Gastrocnemius medialis (tissue), 4 donors: ENCODE measurements at regions not wholly inside any gene's neighbourhood (a gene's known extent, or its start where the extent isn't known, plus 50 kb on each side); places are given as distances from the start of the nearest gene placed in this dataset.

ENCODE experiments used
- ATAC-seq, 2 donors: fragments of 150-250 bp; one replicate each; pipeline ENCODE4 v1.9.1; 2016
- DNase-seq, 2 donors: peaks; one replicate each; pipeline ENCODE4 v3.0.0-alpha.2; 2019
- H3K27ac ChIP-seq, 4 donors: fragments of 200-600 bp; sonication (generic); 1 replicate in 1 of 4; 2 replicates in 3 of 4; pipeline ENCODE4 v1.5.1; 2016 to 2018; ENCODE audit warnings: mild to moderate bottlenecking in 2 of 4, moderate library complexity in 1 of 4
- H3K27me3 ChIP-seq, 3 donors: fragments of 200-600 bp; sonication (generic) in 2 of 3; 1 replicate in 1 of 3; 2 replicates in 2 of 3; pipeline versions ENCODE4 v1.5.1 to v1.6.0; 2016 to 2019; ENCODE audit warnings: mild to moderate bottlenecking in 1 of 3, moderate library complexity in 1 of 3
- H3K36me3 ChIP-seq, 2 donors: fragments of 200-600 bp; sonication (generic) in 1 of 2; one replicate each; pipeline ENCODE4 v1.5.1; 2017 to 2018
- H3K4me1 ChIP-seq, 2 donors: fragments of 200-600 bp; sonication (generic) in 1 of 2; one replicate each; pipeline ENCODE4 v1.5.1; 2016 to 2017; ENCODE audit warnings: mild to moderate bottlenecking in 2 of 2
- H3K4me3 ChIP-seq, 4 donors: fragments of 200-600 bp; sonication (generic) in 3 of 4; 1 replicate in 1 of 4; 2 replicates in 3 of 4; pipeline ENCODE4 v1.5.1; 2016 to 2019; ENCODE audit warnings: mild to moderate bottlenecking in 2 of 4
- H3K9me3 ChIP-seq, 3 donors: fragments of 200-600 bp; sonication (generic) in 2 of 3; 1 replicate in 1 of 3; 2 replicates in 2 of 3; pipeline ENCODE4 v1.5.1; 2016 to 2019
- POLR2A ChIP-seq, 2 donors: fragments of 450-650 bp; IDR thresholded peaks; one replicate each; pipeline ENCODE4 v1.6.1; 2017; ENCODE audit warnings: antibody characterized with exemption in 2 of 2, mild to moderate bottlenecking in 2 of 2, moderate library complexity in 2 of 2
- in situ Hi-C, 4 donors: fragments of 200-750 bp; cut with MboI; loops; one replicate each; pipeline versions ENCODE4 v1.15.0 to v1.8.0; 2017; ENCODE audit warnings: low sequenced_read_pairs in 4 of 4
- intact Hi-C: fragments of 100-400 bp; cut with DNase I; formaldehyde crosslinking; loops from one replicate; pipeline ENCODE4 v1.15.1; 2023; ENCODE audit warnings: low total_unique reads
- TF ChIP-seq, protein P1 (sequence below), 5 experiments: fragments of 450-650 bp in 3 of 5; fragments of 200-600 bp in 2 of 5; sonication (generic) in 2 of 5; IDR thresholded peaks in 4 of 5; conservative IDR thresholded peaks in 1 of 5; 1 replicate in 4 of 5; 2 replicates in 1 of 5; pipeline ENCODE4 v1.5.1; 2016 to 2019; ENCODE audit warnings: antibody characterized with exemption in 5 of 5, mild to moderate bottlenecking in 3 of 5, moderate library complexity in 3 of 5

GRCh38 chr18:28823506-28824182 is 646.7 kb upstream of the CDH2 start:
- in situ Hi-C loops, result no loop called here
- Histone ChIP-seq H3K4me1 (no peaks in the 10 kb centered on the region), H3K4me3 (no peak overlapping the region), H3K27ac (no peak overlapping the region), H3K27me3 (no peaks in the 10 kb centered on the region), H3K36me3 (no peaks in the 10 kb centered on the region), H3K9me3 (no peaks in the 10 kb centered on the region)
- ATAC-seq (no peak), DNase-seq (no peak)
- TF ChIP-seq, protein P1, sequence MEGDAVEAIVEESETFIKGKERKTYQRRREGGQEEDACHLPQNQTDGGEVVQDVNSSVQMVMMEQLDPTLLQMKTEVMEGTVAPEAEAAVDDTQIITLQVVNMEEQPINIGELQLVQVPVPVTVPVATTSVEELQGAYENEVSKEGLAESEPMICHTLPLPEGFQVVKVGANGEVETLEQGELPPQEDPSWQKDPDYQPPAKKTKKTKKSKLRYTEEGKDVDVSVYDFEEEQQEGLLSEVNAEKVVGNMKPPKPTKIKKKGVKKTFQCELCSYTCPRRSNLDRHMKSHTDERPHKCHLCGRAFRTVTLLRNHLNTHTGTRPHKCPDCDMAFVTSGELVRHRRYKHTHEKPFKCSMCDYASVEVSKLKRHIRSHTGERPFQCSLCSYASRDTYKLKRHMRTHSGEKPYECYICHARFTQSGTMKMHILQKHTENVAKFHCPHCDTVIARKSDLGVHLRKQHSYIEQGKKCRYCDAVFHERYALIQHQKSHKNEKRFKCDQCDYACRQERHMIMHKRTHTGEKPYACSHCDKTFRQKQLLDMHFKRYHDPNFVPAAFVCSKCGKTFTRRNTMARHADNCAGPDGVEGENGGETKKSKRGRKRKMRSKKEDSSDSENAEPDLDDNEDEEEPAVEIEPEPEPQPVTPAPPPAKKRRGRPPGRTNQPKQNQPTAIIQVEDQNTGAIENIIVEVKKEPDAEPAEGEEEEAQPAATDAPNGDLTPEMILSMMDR (IDR thresholded peaks at IDR 0.05 in 4 of 5, conservative IDR thresholded peaks at IDR 0.05 in 1 of 5), result no peak
- TF ChIP-seq POLR2A (IDR thresholded peaks at IDR 0.05), result no peak
- intact Hi-C loops, result no loop called here

GRCh38 chr18:28820353-28820752 is 643.4 kb upstream of the CDH2 start:
- Histone ChIP-seq H3K27ac (no peak overlapping the region), H3K4me3 (no peak overlapping the region), H3K4me1 (no peaks in the 10 kb centered on the region), H3K9me3 (no peaks in the 10 kb centered on the region), H3K36me3 (no peaks in the 10 kb centered on the region), H3K27me3 (no peaks in the 10 kb centered on the region)
- in situ Hi-C loops (no loop called here), intact Hi-C loops (no loop called here)
- no peak for TF ChIP-seq POLR2A (IDR thresholded peaks at IDR 0.05)
- TF ChIP-seq, protein P1 (IDR thresholded peaks at IDR 0.05 in 4 of 5, conservative IDR thresholded peaks at IDR 0.05 in 1 of 5), result no peak
- no peak for DNase-seq
- ATAC-seq, result no peak

DNA sequence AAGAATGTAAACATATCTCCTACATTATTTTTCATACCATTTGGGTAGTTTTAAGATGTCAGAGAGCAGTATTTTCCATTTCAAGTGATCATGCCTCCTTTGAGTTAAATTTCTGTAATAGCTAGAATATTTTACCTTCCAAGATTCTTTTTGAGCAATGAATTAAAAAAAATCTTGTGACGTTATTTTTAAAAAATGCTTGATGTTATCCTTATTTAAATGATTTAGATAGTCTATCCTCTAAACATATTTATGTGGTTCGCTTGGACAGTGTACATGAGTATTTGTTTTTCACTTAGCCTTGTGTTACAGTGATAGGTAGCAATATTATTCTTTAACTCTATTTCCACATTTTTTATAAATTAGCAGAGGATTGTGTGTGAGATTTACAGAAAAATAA is 639.2 kb upstream of the CDH2 start:
- ATAC-seq (no peak), DNase-seq (no peak)
- Histone ChIP-seq H3K4me1 (no peaks in the 10 kb centered on the region), H3K36me3 (no peaks in the 10 kb centered on the region), H3K27me3 (no peaks in the 10 kb centered on the region), H3K9me3 (no peaks in the 10 kb centered on the region), H3K4me3 (no peak overlapping the region), H3K27ac (no peak overlapping the region)
- in situ Hi-C loops, result no loop called here
- intact Hi-C loops, result no loop called here
- TF ChIP-seq POLR2A (IDR thresholded peaks at IDR 0.05), result no peak
- TF ChIP-seq, protein P1 (IDR thresholded peaks at IDR 0.05 in 4 of 5, conservative IDR thresholded peaks at IDR 0.05 in 1 of 5), result no peak

DNA sequence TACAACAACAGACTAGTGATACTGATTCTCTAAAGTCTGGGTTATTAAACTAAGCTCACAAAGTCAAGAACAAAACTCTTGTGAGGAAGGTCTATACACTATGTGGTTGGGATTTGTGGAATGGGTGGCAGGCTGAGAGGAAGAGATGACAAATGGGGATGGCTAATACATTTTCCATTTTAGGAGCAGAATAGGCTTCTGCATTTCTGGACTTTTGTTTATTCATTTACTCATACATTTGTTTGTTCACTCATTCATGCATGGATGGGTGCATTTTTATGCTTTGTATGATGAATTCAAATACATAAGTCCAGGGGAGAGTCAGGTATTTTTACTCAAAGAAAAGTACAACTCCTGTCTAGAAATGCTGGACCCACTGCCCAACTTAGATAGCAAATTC is 637.4 kb upstream of the CDH2 start:
- Histone ChIP-seq H3K9me3 (no peaks in the 10 kb centered on the region), H3K4me1 (no peaks in the 10 kb centered on the region), H3K36me3 (no peaks in the 10 kb centered on the region), H3K27ac (no peak overlapping the region), H3K27me3 (no peaks in the 10 kb centered on the region), H3K4me3 (no peak overlapping the region)
- in situ Hi-C loops, result no loop called here
- ATAC-seq (no peak), DNase-seq (no peak)
- TF ChIP-seq, protein P1 (IDR thresholded peaks at IDR 0.05 in 4 of 5, conservative IDR thresholded peaks at IDR 0.05 in 1 of 5), result no peak
- TF ChIP-seq POLR2A (IDR thresholded peaks at IDR 0.05), result no peak
- intact Hi-C loops, result no loop called here

DNA sequence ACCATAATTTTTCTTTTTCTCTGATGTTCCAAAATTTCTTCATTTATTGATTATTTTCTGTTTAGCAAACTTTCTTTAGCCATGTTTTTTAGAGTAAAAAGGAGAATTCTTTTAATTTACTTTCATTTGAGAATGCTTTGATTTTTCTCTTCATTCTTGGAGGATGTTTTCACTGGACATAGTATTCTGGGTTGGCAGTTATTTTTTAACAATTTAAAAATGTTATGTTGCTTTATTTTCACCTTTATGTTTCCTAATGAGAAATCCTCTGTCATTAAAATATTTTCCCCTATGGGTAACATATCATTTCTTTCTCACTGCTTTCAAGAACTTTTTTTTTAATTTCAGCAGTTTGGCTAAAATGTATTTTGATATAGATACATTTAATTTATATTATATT is 631.4 kb upstream of the CDH2 start:
- Histone ChIP-seq H3K36me3 (no peaks in the 10 kb centered on the region), H3K9me3 (no peaks in the 10 kb centered on the region), H3K4me1 (no peaks in the 10 kb centered on the region), H3K27me3 (no peaks in the 10 kb centered on the region), H3K27ac (no peak overlapping the region), H3K4me3 (no peak overlapping the region)
- TF ChIP-seq, protein P1 (IDR thresholded peaks at IDR 0.05 in 4 of 5, conservative IDR thresholded peaks at IDR 0.05 in 1 of 5), result no peak
- TF ChIP-seq POLR2A (IDR thresholded peaks at IDR 0.05), result no peak
- in situ Hi-C loops (no loop called here), intact Hi-C loops (no loop called here)
- DNase-seq (no peak), ATAC-seq (no peak)
